GM12872 (cell line): ENCODE measurements at regions not wholly inside any gene's neighbourhood (a gene's known extent, or its start where the extent isn't known, plus 50 kb on each side); places are given as distances from the start of the nearest gene placed in this dataset.

ENCODE experiments used
- TF ChIP-seq, protein P1 (sequence below): IDR thresholded peaks from 3 replicates; pipeline ENCODE4 v1.5.1; 2011; ENCODE audit warnings: low read depth, mild to moderate bottlenecking, low read length, moderate library complexity; ENCODE audit not compliant: insufficient read depth

DNA sequence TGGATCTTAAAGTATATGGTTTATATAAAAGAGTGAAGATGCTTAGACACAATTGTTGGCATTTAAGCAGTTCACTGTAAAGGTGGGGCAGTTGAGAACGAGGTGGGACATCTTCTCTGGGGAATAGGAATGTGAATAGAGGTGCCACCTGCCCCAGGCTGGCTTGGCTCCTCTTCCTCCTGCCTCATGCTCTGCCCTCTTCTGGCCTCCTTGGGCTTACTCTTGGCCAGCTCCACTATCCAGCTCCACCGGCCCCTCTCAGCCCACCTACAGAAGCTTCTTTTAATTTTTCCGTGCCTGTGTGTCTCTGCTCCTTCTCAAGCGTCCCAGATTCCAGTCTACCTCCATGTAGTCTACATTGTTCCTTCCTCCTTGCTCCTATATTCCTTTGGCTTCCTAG lies 122.1 kb downstream of the NUF2 start:
- TF ChIP-seq, protein P1, sequence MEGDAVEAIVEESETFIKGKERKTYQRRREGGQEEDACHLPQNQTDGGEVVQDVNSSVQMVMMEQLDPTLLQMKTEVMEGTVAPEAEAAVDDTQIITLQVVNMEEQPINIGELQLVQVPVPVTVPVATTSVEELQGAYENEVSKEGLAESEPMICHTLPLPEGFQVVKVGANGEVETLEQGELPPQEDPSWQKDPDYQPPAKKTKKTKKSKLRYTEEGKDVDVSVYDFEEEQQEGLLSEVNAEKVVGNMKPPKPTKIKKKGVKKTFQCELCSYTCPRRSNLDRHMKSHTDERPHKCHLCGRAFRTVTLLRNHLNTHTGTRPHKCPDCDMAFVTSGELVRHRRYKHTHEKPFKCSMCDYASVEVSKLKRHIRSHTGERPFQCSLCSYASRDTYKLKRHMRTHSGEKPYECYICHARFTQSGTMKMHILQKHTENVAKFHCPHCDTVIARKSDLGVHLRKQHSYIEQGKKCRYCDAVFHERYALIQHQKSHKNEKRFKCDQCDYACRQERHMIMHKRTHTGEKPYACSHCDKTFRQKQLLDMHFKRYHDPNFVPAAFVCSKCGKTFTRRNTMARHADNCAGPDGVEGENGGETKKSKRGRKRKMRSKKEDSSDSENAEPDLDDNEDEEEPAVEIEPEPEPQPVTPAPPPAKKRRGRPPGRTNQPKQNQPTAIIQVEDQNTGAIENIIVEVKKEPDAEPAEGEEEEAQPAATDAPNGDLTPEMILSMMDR: no peak

DNA sequence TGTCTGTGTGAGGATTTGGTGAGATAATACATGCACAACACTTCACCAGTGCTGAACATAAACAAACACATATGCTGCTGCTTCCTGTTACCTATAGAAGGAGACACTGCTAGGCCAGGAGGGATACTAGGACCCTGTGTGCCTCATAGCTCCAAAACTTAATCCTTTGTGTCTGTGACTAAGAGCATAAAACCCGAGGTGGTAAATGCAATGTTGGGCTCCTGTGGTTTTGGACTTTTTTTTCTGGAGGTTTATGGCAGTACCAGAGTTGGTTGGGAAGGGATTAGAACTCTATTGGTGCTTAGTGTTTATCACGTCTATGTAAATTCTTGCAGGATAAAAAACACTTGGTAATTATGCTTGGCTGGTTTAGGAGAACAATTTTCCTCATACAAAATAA lies 122.9 kb downstream of the NUF2 start:
- TF ChIP-seq, protein P1: no peak

DNA sequence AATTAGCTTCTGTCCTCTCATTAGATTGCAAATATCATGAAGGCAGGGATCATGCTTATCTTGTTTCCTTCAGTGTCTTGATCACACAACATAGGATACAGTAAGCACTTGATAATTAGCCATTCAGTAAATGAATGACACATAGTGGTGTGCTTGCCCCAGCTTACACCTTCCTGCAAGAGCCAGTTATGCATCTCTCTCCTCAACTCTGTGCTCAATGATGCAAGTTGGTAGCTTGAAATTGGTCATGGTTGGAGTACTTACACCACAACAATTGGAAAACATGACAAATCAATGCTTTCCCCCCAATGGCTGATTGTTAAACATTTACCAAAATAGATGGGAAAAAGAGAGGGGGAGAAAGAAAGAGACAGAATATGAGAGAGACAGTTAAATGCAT lies 129.2 kb downstream of the NUF2 start:
- TF ChIP-seq, protein P1: no peak

DNA sequence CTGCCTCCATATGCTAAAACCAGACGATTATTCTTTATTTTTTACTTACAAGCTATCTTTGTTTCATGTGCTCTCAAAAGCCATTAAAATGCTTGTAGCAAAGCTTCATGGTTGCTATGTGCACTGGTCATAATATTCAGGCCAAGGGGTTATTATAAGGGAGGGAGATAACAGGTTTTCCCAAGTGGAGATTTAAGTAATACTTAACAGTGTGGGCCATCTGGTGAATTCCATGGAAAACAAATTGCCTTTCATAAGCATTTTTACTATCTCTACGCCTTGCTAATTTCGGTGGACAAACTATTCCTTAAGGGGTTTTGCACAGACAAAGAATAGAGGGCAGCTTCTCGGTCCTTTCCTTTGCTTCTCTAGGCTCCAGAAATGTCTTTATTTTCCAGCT lies 137.8 kb downstream of the NUF2 start:
- TF ChIP-seq, protein P1: no peak

DNA sequence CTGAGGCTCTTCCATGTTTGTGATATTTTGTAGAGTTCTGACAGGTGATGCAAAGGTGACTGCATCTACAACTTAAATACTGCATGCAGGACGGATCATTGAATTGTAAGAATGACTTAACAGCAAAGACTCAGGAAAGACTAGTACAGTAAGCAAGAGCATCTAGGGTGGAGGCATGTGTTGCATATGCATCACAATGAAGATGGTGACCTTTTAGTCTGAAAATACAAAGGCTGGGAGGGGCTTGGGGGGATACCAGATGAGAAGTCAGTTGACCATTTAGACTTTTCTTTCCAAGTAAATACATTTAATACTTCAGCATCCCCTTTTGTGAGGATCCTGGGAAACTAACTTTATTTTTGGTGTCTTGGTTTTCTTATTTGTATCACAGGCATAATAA lies 145.5 kb downstream of the NUF2 start:
- TF ChIP-seq, protein P1: no peak

DNA sequence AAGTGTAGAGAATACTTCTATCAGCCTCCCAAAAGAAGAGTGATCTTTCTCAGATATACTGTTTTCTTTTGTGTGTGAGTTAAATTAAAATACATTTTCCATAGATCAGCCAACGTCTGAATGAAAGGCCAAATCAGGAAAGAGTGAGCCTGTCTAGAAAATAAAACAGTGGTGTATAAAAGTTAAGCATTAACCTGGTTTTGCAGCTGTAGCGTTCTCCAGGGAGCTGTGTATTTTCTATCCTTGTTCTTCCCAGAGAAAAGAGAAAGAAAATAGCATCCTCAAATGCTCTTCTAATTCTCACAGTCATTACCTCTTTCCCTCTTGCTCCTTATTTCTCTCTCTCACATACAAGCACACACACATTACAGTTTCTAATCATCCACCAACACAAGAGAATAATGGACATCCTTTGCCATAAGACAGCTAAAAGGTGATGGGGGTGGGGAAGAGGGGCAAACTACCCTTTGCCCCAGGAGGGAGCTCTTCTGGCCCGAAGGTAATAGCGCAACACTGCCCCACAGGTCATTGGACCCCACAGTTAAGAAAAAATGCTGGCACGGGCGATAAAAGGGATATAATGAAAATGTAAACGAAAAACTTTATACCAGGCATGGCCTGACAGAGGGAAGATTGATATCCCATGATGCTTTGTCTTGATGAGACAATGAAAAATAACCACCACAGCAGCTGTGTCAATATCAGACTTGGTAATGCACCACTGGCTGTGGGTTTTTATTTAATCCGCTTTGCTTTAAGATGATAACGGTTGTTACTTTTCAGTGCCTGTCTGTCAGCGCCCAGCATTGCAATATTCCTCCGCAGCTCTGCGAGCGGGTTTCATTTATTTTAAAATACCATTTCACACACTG lies 150.3 kb downstream of the NUF2 start:
- TF ChIP-seq, protein P1: no peak

DNA sequence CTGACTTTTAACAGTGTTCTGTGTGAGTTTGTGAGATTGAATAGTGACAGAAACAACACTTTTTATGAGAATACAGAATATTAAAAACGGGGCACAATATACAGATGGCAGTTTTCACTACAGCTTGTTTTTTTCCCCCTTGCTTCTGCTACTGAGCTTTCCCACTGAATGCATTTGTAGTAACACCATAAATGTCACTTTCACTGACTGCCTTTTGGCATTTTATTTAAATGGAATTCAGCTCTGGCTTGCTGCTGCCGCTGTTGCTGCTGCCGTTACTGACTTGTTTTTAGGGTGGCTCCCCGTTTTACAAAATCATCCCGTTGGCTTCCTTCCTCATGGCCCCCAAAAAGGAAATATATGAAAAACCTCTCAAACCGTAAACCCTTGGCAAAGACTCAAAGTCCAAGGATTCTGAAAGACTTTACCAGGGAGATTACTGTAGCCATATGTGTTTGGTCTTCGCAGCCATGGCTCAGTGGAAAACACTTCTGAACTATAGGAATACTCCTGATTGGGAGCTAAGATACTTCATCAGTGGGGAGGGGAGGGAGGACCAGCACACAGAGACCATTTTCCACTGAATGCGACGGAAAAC lies 151.0 kb downstream of the NUF2 start:
- TF ChIP-seq, protein P1: no peak
